C4-2B (cell line): ENCODE measurements at regions not wholly inside any gene's neighbourhood (a gene's known extent, or its start where the extent isn't known, plus 50 kb on each side); places are given as distances from the start of the nearest gene placed in this dataset.

Experiments used
- CTCF ChIP-seq: fragments of 450-650 bp; conservative IDR thresholded peaks from 2 replicates; pipeline ENCODE4 v1.5.1; 2017; ENCODE audit warnings: mild to moderate bottlenecking
- ZFX ChIP-seq: fragments of 450-650 bp; IDR thresholded peaks from 2 replicates; pipeline ENCODE4 v1.6.1; 2017

GRCh38 chr3:159417761-159418160, 570.9 kb upstream of the IL12A start:
- TF ChIP-seq CTCF (no peak), ZFX (no peak)
